GM12878 (cell line): ENCODE measurements at regions not wholly inside any gene's neighbourhood (a gene's known extent, or its start where the extent isn't known, plus 50 kb on each side); places are given as distances from the start of the nearest gene placed in this dataset.

Experiments used
- CREB1 ChIP-seq: IDR thresholded peaks from 2 replicates; pipeline ENCODE4 v1.6.1; 2012; ENCODE audit warnings: low read depth, mild to moderate bottlenecking, inconsistent platforms
- CUX1 ChIP-seq: IDR thresholded peaks from 2 replicates; pipeline ENCODE4 v1.6.1; 2012; ENCODE audit warnings: improper control_type of control experiment, low read depth, low read length; ENCODE audit not compliant: insufficient replicate concordance
- LARP7 ChIP-seq: fragments of 450-650 bp; IDR thresholded peaks from 2 replicates; pipeline ENCODE4 v1.6.1; 2017; ENCODE audit warnings: mild to moderate bottlenecking
- MYC ChIP-seq: IDR thresholded peaks from 2 replicates; pipeline ENCODE4 v1.6.1; 2011; ENCODE audit warnings: mild to moderate bottlenecking, low read length, moderate library complexity, inconsistent platforms; ENCODE audit not compliant: insufficient read depth, insufficient replicate concordance, insufficient read length, severe bottlenecking
- NFYA ChIP-seq: IDR thresholded peaks from 2 replicates; pipeline ENCODE4 v1.6.1; 2011; ENCODE audit warnings: low read depth, mild to moderate bottlenecking, low read length, improper control_type of control experiment, borderline replicate concordance
- PKNOX1 ChIP-seq: fragments of 450-650 bp; IDR thresholded peaks from 2 replicates; pipeline ENCODE4 v1.6.1; 2016; ENCODE audit warnings: mild to moderate bottlenecking
- SMC3 ChIP-seq: IDR thresholded peaks from 2 replicates; pipeline ENCODE4 v1.6.1; 2011; ENCODE audit warnings: low read length, improper control_type of control experiment, borderline replicate concordance

- TF ChIP-seq PKNOX1 (no peak), LARP7 (no peak), NFYA (no peak), CUX1 (no peak), MYC (no peak), CREB1 (no peak), SMC3 (no peak)
Measured at GRCh38 chr13:76800943-76801342, 85.3 kb downstream of the KCTD12 start (continued).
